KMS-11 (cell line): ENCODE measurements at regions not wholly inside any gene's neighbourhood (a gene's known extent, or its start where the extent isn't known, plus 50 kb on each side); places are given as distances from the start of the nearest gene placed in this dataset.

Experiments
- H2AFZ ChIP-seq: fragments of 200-600 bp; sonication (generic); 2 replicates; pipeline ENCODE4 v1.6.1; 2016; ENCODE audit warnings: antibody characterized with exemption, mixed run types, low read depth
- H3K27ac ChIP-seq: fragments of 200-600 bp; sonication (generic); 2 replicates; pipeline ENCODE4 v1.6.1; 2016; ENCODE audit warnings: mild to moderate bottlenecking, mixed run types
- H3K27me3 ChIP-seq: fragments of 200-600 bp; sonication (generic); 2 replicates; pipeline ENCODE4 v1.6.1; 2017; ENCODE audit warnings: mild to moderate bottlenecking, low read depth, mixed run types, moderate library complexity; ENCODE audit not compliant: insufficient read depth
- H3K36me3 ChIP-seq: fragments of 200-600 bp; sonication (generic); 2 replicates; pipeline ENCODE4 v1.6.1; 2017; ENCODE audit warnings: mild to moderate bottlenecking, mixed run types; ENCODE audit not compliant: insufficient read depth
- H3K4me1 ChIP-seq: fragments of 200-600 bp; sonication (generic); 2 replicates; pipeline ENCODE4 v1.6.1; 2016; ENCODE audit warnings: mild to moderate bottlenecking, low read depth, mixed run types; ENCODE audit not compliant: poor library complexity, severe bottlenecking
- H3K4me2 ChIP-seq: fragments of 200-600 bp; sonication (generic); 2 replicates; pipeline ENCODE4 v1.7.0; 2016; ENCODE audit warnings: mild to moderate bottlenecking, mixed run types
- H3K4me3 ChIP-seq: fragments of 200-600 bp; sonication (generic); IDR thresholded peaks from 2 replicates; pipeline ENCODE4 v1.6.1; 2017; ENCODE audit warnings: low read depth, low read length, mixed read lengths; ENCODE audit not compliant: insufficient read depth
- H3K79me2 ChIP-seq: fragments of 200-600 bp; sonication (generic); 2 replicates; pipeline ENCODE4 v1.6.1; 2016; ENCODE audit warnings: low read depth, mixed run types; ENCODE audit not compliant: insufficient read depth
- H3K9ac ChIP-seq: fragments of 200-600 bp; sonication (generic); 2 replicates; pipeline ENCODE4 v1.6.1; 2016; ENCODE audit warnings: mild to moderate bottlenecking, mixed run types
- H4K20me1 ChIP-seq: fragments of 200-600 bp; sonication (generic); 2 replicates; pipeline ENCODE4 v1.6.1; 2016; ENCODE audit warnings: mild to moderate bottlenecking, mixed run types; ENCODE audit not compliant: insufficient read depth
- CTCF ChIP-seq: fragments of 200-600 bp; sonication (generic); conservative IDR thresholded peaks from 2 replicates; pipeline ENCODE4 v1.6.1; 2017; ENCODE audit warnings: low read depth, mild to moderate bottlenecking, antibody characterized with exemption, low read length, moderate library complexity, mixed read lengths

GRCh38 chr12:90831712-90832111 is 123.3 kb downstream of the CCER1 start:
- no peak overlapping the region for H3K4me3 ChIP-seq
- H3K4me2 ChIP-seq, result no peak overlapping the region
- no peaks in the 10 kb centered on the region for H3K36me3 ChIP-seq
- H3K4me1 ChIP-seq, result no peaks in the 10 kb centered on the region
- H3K27me3 ChIP-seq, result no peaks in the 10 kb centered on the region
- H3K27ac ChIP-seq, result no peak overlapping the region
- H3K79me2 ChIP-seq, result no peaks in the 10 kb centered on the region
- TF ChIP-seq CTCF, result no peak
- no peaks in the 10 kb centered on the region for H4K20me1 ChIP-seq
- no peak overlapping the region for H3K9ac ChIP-seq
- no peak overlapping the region for H2AFZ ChIP-seq

GRCh38 chr12:90829044-90829443 is 125.9 kb downstream of the CCER1 start:
- Histone ChIP-seq H3K27me3 (no peaks in the 10 kb centered on the region), H3K79me2 (no peaks in the 10 kb centered on the region), H3K4me3 (no peak overlapping the region), H3K36me3 (no peaks in the 10 kb centered on the region), H3K27ac (no peak overlapping the region), H2AFZ (no peak overlapping the region), H3K9ac (no peak overlapping the region), H3K4me2 (no peak overlapping the region), H4K20me1 (no peaks in the 10 kb centered on the region), H3K4me1 (no peaks in the 10 kb centered on the region)
- no peak for TF ChIP-seq CTCF

- Histone ChIP-seq H3K36me3 (no peaks in the 10 kb centered on the region), H4K20me1 (no peaks in the 10 kb centered on the region), H2AFZ (no peak overlapping the region), H3K9ac (no peak overlapping the region), H3K4me3 (no peak overlapping the region), H3K4me2 (no peak overlapping the region), H3K4me1 (no peaks in the 10 kb centered on the region), H3K27me3 (no peaks in the 10 kb centered on the region), H3K79me2 (no peaks in the 10 kb centered on the region), H3K27ac (no peak overlapping the region)
- TF ChIP-seq CTCF, result no peak
These were observed 126.4 kb downstream of the CCER1 start for GRCh38 chr12:90828621-90829020.

GRCh38 chr12:90827567-90827966 is 127.4 kb downstream of the CCER1 start:
- no peak overlapping the region for H2AFZ ChIP-seq
- H3K9ac ChIP-seq, result no peak overlapping the region
- no peaks in the 10 kb centered on the region for H3K27me3 ChIP-seq
- H3K4me2 ChIP-seq, result no peak overlapping the region
- H3K27ac ChIP-seq, result no peak overlapping the region
- no peaks in the 10 kb centered on the region for H3K4me1 ChIP-seq
- no peak overlapping the region for H3K4me3 ChIP-seq
- no peaks in the 10 kb centered on the region for H3K79me2 ChIP-seq
- no peak for TF ChIP-seq CTCF
- H4K20me1 ChIP-seq, result no peaks in the 10 kb centered on the region
- H3K36me3 ChIP-seq, result no peaks in the 10 kb centered on the region

GRCh38 chr12:90826036-90826435 is 128.9 kb downstream of the CCER1 start:
- no peaks in the 10 kb centered on the region for H3K27me3 ChIP-seq
- no peak overlapping the region for H3K4me2 ChIP-seq
- H3K79me2 ChIP-seq, result no peaks in the 10 kb centered on the region
- H2AFZ ChIP-seq, result no peak overlapping the region
- no peak for TF ChIP-seq CTCF
- H3K4me1 ChIP-seq, result no peaks in the 10 kb centered on the region
- no peak overlapping the region for H3K4me3 ChIP-seq
- no peak overlapping the region for H3K27ac ChIP-seq
- H4K20me1 ChIP-seq, result no peaks in the 10 kb centered on the region
- H3K36me3 ChIP-seq, result no peaks in the 10 kb centered on the region
- H3K9ac ChIP-seq, result no peak overlapping the region
